CD4-positive, alpha-beta T cell treated with Interleukin-4 for 1 hour (primary cell): ENCODE measurements at regions not wholly inside any gene's neighbourhood (a gene's known extent, or its start where the extent isn't known, plus 50 kb on each side); places are given as distances from the start of the nearest gene placed in this dataset.
"Not testable (repeated sequence)": the region's sequence is repeated elsewhere in the genome, so short reads cannot be mapped to it uniquely, and the experiment has no call there.

Experiments used
- DNase-seq, 2 donors: peaks; one replicate each; pipeline ENCODE4 v3.0.0-alpha.2; 2020 to 2022

DNA sequence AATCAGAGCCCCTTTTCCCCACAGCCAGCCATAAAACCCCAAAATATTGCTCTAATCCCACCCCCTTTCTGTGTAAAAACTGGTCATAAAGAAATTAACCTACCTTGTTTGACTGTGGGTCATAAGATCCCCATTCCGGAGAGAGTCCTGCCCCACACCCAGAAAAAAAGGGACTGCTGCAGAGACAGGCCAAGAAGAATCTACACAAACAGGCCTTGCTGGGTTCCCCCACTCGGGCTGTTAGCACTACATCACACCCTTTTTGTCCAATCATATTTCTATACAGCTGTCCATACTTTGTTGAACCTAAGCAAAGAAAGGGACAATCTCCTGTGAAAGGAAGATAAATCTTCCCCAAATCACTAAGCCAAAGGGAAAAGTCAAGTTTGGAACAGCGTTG, 84.4 kb upstream of the MFGE8 start:
- no peak for DNase-seq

DNA sequence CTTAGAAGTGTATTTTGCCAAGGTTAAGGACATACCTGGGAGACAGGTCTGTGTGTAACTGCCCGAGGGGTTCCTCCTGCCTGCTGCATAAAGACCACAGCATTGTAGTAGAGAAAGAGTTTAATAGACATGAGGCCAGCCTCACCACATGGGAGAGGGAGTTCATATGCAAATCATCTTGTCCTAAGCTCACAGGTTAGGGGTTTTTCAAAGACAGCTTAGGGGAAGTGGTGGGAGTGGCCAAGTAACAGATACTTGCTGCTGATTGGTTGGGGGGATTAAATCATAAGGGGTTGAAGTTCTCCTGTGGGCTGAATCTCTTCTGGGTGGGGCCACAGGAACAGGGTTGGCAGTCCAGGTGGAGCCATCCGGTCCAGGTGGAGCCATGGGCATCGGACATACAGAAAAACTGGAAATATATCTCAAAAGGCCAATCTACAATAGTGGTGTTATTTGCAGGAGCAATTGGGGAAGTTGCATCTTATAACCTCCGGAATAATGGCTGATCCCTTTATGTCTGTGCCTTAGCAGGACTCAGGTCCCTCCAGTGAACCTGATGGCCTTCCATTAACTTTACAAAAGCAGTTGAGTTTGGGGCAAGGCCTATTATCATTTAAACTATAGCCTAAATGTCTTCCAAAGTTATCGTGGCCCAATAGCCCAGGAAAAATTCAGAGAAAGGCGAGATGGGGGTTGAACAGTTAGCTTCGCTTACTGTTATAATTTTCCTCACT, 86.0 kb upstream of the MFGE8 start:
- no peak for DNase-seq

DNA sequence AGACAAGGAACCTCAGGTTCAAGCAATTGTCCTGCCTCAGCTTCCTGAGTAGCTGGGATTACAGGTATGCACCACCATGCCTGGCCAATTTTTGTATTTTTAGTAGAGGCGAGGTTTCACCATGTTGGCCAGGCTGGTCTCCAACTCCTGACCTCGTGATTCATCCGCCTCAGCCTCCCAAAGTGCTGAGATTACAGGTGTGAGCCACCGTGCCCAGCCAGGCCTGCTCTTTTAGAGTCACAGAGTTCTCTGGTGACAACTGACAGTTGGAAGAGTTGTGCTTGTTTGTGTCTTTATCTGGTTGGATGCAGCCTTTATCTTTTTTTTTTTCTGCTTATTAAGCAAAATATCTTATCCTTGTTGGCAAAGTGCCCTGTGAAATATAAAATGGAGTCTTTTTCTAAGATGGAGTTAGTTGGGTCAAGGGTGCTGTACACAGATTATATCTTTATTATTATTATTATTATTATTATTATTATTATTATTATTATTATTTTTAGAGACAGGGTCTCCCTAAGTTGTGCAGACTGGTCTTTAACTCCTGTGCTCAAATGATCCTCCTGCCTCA, 86.5 kb upstream of the ABHD2 start:
- not testable (repeated sequence) for DNase-seq

DNA sequence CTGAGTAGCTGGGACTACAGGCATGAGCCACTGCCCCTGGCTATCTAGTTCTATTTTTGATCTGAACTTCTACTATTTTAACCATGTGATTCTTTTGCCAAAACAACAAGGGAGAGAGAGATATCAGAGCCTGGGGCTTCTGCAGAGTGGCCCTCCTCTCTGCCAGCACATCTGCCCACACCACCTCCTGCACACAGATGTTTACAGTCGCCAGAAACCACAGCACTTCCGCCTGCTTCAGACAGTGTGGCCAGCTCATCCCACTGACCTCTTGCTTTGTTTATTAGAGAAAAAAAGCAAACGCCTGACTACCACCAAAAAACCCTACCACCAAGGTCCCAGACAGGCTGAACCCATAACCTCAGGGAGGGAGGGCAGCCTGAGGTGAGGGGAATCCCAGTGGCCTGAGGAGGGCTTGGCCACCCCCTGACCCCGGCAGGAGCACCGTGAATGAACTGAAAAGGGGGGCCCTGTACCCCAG, 85.9 kb upstream of the ABHD2 start:
- peak in 1 of 2 donors; percentile 17 for DNase-seq

DNA sequence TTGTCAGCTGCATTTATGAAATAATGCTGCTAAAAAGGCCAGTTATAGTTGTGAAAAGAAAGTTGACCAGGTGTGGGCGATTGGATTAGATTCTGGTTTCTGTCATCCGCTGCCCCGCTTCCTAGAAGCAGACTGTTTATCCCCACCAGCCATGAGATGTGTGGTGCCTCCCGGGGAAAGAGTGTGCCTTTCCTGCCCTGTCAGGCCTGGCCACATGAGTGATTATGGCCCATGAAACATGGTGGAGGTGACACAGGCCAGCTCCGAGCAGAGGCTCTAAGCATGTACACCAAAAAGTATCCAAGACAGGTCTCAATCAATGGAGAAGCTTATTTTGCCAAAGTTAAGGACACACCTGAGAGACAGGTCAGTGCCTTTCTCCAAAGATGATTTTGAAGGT, 85.4 kb upstream of the ABHD2 start:
- no peak for DNase-seq

DNA sequence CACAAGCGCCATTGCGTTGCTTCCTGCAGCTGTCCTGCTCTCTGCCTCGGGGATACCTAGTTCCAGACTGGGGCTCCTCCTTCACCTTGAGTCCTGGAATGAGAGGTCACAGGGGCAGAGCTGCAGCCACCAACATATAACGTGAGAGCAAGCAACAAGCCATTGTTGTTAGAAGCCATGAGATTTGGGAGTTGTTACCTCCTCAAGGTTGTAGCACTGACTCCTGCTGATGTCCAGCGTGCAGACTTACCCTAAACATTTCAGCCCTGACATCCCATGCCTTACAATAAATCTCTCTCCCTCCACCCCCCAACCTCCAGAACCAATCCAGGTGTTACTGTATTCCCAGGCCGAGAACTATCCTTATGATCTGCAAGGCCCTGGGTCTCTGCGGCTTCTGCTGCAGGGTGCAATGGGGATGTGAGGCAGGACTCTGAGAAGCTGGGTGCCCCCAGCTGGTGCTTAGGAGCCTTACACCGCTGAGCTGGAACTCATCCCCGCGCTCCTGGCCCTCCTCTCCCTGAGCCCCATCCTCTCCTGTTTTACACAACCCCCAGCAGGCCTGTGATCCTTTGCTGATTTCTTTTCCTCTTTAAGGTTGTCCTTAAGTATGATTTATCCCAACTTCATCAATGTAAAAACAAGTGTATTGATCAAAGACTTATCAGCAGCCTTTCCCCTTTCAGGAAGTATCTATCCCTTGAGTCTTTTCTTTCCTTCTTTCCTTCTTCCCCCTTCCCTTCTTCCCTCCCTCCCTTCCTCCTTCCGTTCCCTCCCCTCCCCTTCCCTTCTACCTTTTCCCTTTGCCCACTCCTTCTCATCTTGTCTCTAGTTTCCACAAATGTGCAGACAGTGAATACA, 84.2 kb upstream of the ABHD2 start:
- DNase-seq: no peak

DNA sequence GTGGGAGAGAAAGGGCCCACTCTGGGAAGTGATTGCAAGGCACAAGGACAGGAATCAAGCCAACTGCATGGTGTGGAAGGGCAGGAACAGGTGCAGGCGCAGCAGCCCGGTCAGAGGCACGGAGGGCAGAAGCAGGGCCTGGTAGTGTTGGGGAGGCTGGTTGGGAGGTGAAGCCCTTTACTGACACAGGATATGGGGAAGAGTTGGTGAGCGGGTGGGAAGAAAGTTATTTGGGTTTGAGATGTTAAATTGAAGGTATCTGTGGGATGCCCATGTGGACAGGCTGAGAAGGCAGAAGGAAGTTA, 83.6 kb upstream of the ABHD2 start:
- DNase-seq: no peak

DNA sequence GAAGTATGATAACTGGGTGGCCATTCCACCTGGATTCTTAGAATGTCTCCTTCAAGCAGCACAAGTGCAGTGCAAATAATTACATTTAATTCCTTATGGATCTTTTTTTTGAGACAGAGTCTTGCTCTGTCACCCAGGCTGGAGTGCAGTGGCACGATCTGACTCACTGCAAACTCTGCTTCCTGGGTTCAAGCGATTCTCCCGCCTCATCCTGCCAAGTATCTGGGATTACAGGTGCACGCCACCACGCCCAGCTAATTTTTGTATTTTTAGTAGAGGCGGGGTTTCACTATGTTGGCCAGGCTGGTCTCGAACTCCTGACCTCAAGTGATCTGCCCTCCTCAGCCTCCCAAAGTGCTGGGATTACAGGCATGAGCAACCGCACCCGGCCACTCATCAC, 80.7 kb upstream of the ABHD2 start:
- DNase-seq: not testable (repeated sequence)

DNA sequence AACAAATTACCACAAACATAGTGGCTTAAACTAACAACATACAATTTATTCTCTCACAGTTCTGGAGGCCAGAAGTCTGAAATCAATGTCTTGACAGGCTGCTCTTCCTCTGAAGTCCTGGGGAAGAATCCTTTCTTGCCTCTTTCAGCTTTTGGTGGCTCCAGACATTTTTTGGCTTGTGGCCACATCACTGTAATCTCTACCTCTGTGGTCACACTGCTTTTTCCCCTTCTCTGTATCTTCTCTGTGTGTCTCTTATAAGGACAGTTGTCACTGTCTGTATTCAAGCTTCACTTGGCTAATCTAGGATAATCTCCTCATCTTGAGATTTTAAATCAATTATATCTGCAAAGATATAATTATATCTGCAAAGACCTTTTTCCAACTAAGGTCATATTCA, 80.3 kb upstream of the ABHD2 start:
- DNase-seq: no peak

DNA sequence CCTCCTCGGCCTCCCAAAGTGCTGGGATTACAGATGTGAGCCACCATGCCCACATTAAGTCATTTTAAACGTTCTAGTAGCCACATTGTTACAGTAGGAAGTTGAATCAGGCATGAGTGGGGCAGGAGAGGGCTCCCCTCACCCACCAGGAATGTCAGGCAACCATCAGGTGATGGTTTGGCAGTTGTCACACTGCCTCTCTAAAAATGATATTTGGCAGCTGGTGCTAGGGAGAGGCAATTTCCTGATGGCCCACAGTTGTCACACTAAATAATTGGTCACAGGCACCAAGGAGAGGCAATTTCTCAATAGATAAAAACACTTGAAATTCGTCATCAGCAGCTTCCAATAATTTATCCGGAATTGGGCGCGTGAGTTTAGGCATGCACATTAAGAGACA, 79.2 kb upstream of the ABHD2 start:
- no peak for DNase-seq

DNA sequence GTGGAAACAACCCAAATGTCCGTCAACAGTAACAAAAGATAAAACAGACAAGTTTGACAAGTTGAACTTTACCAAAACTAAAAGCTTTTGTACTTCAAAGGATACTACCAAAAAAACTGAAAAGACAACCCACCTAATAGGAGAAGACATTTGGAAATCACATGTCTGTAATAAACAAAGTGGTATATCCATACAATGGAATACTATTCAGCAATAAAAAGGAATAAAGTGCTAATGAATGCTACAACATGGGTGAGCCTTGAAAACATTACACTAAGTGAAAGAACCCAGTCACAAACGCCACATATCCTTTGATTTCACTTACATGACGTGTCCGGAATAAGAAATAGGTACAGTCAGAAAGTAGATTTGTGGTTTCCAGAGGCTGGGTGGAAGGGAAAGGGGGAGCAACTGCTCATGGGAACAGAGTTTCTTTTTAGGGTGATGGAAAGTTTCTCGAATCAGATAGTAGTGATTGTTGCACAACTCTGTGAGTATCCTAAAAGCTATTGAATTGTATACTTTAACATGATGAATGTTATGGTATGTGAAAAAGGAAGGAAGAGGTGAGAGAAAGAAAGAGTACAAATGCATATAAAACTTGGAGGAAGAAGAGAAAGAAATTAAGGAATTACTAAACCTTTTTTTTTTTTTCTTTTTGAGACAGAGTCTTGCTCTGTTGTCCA, 72.7 kb upstream of the ABHD2 start:
- no peak for DNase-seq

DNA sequence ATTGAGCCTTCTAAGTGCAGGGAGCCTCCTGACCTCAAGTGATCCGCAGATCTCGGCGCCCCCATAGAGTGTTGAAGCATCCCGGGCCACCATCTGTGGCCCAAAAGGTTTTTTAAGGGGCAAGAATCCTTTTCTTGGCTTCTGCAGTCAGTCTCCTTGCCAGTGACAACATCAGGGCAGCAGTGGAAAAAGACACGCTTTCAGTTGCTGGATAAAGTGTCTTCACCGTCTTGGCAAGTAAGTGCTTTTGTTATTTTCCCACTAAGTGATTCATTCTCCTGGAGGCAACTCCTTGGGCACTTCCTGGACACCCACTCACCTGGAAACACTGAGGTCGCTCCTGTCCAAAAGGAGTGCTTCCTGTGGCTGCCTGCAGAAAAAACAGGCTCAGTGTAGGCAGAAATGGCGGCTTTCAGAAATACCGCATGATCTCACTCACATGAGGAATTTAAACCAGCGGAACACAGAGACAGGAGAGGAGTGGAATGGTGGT, 71.7 kb upstream of the ABHD2 start:
- no peak for DNase-seq

DNA sequence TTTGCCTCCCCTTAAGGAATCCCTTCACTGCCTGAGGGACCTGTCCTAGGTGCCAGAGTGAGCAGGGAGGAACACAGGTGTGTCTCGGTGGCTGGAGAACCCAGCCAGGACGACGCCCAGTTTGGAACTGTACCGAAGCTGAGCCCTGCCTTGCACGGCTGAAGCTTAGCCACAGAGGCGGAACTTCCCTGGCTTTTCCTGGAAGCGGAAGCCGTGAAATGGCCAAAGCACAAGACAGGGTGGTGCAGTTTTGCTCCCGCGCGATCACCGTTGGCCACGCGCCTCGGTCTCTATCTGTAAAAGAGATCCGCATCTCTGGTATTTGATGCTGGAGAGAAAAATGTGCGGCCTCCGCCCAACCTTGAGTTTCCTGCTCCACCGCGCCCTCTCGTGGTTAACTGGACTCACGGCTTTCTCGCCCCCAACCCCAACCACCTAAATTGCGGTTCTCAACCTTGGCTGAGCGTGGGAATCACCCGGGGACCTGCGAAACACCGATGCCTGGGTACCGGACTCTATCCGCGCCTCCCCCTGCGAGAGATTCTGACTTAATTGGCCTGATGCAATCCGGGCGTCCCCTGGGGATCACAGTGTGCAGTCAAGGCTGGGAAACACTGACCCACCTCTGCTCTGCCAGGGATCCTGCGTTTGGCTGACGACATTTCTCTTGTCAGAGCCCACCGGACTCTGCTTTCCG, 70.7 kb upstream of the ABHD2 start:
- DNase-seq: peak; percentile 79 to 86

DNA sequence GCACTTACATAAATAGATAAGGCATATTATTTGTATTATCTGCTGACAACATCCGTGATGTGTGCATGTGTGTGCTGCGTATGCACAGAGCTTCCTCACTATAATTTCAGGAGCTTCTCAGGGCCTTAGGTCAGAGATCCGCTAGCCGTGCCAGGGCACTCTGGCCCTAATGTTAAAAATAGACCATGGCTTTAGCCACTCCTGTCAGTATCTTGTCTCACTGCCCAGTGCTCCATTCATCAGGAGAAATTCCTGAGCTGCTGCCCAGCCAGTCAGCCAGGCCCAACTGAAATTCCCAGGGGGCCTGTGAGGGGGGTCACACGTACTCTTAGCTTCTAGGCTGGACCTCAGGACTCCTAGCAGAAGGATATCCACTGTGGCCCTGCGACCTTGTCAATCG, 70.0 kb upstream of the ABHD2 start:
- no peak for DNase-seq

DNA sequence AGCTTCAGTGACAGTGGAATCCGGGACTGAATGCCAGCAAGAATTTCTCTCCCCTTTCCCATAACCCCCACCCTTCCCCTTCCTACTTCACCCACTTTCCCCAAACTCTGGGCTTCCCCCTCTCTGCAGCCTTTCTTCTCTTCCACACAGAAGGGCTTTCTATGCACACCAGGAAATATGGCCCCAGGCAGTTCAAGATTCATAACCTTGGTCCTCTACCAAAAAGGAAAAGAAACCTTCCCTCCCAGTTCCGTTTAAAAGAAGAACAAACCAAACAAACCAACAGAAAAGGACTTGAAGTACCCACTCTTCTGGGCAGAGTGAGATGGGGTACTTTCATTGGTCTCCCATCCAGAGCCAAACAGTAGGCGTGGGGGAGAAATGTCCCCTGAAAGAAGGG, 68.8 kb upstream of the ABHD2 start:
- no peak for DNase-seq

DNA sequence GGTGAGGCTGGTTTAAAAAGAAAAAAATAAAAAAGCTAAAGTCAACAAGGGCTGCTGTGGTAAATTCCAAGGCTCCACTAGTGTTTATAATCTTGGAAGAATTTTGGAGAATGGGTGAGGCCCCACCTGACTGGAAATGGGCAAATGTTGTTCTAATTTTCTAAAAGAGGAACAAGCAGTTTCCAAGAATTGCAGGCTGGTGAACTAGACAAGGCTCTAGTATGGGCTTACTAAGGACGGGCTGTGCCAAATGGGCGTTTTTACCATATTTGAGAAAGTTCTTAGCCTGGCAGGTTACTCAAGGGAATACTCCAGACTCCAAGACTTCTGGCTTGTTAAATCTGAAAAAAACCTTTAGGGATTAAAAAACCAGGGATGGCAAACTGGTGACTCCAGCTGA, 67.0 kb upstream of the ABHD2 start:
- DNase-seq: no peak

DNA sequence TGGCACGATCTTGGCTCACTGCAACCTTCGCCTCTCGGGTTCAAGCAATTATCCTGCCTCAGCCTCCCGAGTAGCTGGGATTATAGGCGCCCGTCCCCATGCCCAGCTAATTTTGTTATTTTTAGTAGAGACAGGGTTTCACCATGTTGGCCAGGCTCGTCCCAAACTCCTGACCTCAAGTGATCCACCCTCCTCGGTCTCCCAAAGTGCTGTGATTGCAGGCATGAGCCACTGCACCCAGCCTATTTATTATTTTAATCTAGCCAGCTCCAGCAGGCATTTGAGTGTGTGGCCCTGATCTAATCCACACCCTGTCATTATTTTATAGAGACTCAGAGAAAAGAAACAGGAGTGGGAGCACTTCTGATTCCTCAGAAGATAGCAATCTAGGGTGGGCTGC, 66.4 kb upstream of the ABHD2 start:
- not testable (repeated sequence) for DNase-seq

DNA sequence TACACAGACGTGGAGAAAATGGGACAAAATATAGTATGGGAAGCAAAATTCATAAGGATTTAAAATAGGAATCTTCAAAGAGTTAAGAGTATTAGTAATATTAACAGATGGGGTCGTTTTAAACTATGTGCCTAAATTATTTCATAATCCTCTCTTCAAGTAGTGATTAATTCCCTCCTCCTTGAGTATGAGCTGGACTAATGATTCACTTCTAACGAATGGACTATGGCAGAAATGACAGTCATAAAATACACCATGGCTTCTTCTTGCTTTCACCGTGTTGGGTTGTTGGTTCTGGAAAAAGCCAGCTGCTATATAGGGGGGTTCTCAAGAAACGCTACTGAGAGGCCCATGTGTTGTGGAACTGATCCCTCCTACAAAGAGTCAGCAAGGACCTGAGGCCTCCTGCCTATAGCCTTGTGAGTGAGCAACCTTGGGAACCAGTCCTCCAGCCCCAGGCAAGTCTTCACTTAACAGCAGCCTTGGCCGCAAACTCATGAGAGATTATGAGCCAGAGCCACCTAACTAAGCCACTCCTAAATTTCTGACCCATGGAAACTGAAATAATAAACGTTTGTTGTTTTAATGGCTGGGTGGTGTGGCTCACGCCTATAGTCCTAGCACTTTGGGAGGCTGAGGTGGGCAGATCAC, 64.8 kb upstream of the ABHD2 start:
- DNase-seq: no peak

DNA sequence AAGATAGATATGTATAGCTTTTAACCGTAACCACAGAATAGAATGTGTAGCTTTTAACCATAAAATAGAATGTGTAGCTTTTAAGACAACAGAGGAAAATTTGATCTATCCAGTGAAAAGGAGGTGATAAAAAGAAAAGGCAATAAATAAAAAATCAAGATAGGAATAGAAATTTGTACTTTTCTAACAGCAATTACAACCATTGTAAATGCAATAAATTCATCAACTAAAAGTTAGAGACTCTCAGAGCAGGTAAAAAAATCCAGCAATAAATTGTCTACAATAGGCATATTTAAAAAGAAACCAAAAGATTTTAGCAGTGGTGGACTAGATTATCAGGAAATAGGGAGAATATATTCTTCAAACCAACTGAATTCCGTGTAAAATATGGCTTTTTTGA, 63.8 kb upstream of the ABHD2 start:
- no peak for DNase-seq

DNA sequence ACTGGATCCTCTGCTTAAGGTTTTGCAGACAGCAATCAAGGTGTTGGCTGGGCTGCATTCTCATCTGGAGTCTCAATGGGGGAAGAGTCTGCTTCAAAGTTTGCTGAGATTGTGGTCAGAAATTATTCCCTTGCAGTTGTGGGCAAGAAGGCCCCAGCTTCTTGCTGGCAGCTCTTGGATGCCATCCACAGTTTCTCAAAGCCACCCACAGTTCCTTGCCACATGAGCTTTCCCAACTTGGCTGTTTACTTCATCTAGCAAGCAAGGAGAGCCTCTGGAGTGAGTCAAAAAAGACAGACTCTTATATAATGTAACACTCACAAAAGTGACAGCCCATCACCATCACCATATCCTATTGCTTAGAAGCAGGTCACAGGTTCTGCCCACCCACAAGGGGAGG, 62.1 kb upstream of the ABHD2 start:
- no peak for DNase-seq

DNA sequence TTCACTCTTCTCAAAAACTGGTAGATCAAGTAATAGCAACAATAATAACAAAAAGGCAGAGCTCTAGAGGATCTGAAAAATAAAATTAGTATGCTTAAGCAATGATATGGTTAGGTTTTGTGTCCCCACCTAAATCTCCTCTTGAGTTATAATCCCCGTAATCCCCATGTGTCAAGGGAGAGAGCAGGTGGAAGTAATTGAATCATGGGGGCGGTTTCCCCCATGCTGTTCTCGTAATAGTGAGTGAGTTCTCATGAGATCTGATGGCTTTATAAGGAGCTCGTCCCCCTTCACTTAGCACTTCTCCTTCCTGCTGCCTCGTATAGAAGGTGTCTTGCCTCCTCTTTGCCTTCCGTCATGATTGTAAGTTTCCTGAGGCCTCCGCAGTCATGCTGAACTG, 60.2 kb upstream of the ABHD2 start:
- no peak for DNase-seq

DNA sequence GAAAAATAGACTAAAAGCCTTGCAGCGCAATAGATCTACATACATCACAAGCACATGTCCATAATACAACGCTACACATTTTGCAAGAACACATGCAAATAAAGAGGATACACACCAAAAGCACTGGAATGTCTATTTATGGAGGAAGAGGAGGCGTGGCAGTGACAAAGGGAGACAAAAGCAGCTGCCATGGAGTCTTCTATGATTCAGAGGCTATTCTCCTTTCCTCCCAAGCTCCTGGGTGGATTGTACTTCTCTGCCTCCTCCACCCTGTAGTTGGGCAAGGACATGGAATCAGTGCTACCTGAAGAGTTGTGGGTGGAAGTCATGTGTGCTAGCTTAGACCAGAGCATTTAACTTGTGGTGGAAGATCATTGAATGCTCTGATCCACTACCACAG, 57.9 kb upstream of the ABHD2 start:
- no peak for DNase-seq
